GM19438 (cell line): ENCODE measurements at regions not wholly inside any gene's neighbourhood (a gene's known extent, or its start where the extent isn't known, plus 50 kb on each side); places are given as distances from the start of the nearest gene placed in this dataset.

Experiments used
- ATAC-seq: cut with Tn5 transposase; IDR thresholded peaks from one replicate; pipeline ENCODE4 v1.9.1; 2021; ENCODE audit warnings: low read depth; ENCODE audit not compliant: unreplicated experiment

DNA sequence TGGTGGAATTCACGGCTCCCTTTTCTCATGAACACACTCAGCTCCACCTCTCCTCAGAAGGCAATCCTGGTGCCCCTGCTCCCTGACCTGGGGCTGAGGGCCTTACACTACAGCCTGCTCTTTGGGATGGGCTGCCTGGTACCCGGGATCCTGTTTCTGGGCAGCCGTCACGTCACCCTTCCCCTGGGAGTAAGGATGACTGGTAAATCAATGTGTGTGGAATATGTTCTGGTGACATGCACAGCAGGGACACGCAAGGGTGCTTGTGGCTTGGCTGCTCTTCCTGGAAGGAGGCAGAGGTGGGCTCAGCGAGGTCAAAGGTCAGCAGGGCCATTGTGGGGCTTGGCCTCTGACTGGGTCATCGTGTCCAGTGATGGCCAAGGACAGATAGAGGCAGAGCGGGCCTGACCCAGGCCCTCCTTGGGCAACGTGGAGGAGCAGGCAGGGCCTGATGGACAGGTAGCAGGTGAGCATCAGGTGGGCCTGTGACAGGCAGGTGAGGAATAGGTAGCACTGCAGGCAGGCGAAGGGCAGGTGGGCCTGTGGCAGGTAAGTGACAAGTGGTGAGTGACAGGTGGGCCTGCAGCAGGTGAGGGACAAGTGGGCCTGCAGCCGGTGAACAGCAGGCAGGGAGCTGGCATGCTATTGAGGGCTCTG lies 399.4 kb upstream of the IRX4 start:
- ATAC-seq: no peak

DNA sequence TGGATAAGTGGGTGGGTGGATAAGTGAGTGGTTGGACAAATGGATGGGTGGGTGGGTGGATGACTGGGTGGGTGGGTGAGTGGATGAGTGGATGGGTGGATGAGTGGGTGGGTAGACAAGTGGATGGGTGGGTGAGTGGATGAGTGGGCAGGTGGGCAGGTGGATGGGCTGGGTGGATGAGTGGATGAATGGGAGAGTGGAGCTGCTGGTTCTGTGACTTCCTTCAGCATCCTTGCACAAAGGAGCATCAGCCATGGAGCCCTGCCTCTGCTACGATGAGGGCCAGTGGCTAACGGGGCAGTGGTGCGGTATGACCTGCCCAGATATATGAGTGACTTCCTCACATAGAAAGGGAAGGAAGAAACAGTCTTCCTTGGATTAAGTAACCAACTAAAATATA lies 398.7 kb upstream of the IRX4 start:
- no peak for ATAC-seq

DNA sequence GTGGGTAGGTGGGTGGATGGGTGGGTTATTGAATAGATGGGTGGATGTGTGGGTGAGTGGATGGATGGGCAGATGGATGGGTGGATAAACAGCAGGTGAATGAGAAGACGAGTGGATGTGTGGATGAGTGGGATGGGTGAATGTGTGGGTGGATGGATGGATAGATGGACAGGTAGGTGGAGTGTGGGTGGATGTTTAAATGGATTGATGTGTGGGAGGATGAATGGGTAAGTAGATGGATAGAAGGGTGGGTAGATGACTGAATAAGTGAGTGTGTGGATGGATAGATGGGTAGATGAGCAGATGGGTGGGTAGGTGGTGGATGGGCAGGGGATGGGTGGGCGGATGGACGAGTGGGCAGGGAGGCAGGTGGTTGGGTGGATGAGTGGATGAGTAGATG lies 397.6 kb upstream of the IRX4 start:
- no peak for ATAC-seq

DNA sequence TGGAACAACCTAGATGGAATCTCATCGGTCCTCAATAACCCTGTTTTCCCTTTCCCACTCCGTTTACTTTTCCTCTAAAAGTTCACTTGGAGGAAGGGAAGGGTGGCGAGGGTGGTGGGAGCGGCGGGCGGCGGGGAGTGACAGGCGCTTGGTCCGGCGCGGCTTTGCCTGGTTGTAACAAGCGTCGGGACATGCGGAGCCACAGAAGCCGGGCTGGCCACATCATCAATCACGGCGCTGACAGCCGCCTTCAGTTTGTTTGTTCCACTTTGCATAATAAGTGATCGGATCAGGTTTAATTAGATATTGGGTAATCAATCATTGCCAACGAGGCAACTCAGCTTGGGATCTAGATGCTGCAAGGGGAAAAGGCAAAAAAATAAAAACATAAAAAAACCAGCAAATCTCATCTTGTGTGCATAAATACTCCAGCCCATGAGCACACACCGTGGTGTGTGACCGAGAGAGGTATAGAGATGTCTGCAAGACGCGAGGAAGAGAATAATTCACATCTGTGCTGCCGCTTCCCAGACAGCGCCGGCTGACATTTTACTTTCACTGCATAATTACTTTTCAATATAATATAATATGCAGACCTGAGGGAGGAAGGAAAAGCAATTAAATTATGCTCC lies 396.2 kb upstream of the IRX4 start:
- ATAC-seq: no peak

DNA sequence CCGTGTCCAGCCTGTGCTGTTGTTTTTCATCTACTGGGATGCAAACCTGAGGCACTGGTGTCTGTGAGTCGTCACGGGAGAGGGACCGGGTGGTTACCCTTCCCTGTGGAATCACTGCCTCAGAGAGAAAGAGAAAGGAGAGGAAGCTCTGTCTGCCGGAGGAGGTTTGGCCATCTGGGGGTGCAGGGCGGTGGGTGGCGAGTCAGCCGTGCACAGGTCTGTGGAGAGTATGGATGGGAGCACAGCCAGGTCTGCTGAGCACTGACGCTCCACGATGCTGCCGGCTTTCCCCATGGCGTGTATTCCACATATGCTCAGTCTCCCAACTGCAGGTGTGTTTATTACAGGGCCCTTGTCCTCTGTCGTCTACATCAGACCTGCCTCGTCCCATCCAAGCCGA lies 395.2 kb upstream of the IRX4 start:
- no peak for ATAC-seq

DNA sequence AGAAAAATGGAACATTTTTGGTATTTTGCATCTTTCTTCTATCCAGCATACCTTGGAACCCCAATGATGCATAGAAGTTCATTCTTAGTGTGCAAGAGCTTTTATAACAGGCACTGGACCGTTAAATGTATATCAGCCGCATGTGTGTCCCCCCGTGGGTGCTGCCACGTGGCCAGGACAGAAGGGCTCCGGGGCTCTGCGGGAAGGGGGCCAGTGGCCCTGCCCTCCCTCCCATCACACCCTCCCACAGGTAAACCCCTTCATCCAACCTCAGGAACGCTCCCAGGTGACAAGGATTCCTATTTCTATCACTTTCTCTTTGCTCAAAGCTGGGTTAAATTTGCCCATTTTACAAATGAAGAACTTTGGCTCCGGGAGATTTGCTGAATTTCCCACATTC lies 393.4 kb upstream of the IRX4 start:
- ATAC-seq: no peak

DNA sequence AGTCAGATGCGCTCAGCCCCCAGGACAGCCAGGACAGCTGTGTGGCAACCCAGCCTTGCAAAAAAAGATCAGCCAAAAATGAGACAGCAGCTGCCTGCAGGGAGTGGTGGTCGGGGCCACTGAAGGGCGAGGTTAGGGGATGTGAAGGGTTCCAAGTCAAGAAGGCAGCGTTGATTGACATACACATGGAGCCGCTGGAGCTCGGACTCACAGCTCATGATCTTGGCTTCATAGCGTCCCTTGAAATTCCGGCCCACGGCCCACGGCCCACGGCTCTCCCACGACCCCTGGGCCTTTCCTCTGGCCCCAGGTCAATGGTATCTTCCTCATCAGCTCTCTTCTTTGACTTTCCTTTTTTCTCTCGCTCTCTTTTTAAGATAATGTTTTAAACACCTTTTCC lies 390.0 kb upstream of the IRX4 start:
- ATAC-seq: no peak

DNA sequence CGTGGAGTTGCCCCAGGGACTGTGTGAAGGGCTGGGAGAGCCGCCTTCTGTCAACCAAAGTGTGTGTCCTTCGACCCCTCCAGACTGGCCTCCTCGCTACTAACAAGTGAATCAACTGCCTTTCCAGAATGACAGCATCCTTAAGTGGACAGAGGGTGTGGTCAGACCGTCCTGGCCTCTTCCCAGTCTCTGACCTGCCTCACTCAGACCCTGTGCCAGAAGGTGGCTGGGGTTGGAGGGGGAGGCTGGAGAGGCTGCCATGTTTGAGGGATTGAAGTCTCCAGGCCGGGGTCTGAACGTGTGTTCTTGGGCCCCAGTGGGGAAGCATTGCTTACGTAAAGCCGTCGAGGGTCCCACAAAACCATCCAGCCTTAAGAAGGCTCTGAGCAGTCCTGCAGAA lies 389.3 kb upstream of the IRX4 start:
- no peak for ATAC-seq

DNA sequence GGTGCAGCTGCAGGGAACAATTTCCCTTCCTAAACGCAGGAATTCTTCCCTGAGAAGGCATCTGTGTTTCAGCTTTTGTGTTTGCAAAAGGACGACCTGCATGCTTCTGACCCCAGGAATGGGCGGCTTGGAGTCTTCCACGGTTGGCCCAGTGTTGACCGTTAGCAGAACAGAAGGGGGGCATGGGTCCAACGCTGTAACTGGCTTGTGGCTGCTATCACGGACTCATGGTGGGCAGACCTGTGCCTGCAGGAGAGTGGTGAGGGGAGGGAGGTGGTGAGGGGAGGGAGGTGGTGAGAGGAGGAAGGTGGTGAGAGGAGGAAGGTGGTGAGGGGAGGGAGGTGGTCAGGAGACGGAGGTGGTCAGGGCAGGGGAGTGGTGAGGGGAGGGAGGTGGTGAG lies 388.6 kb upstream of the IRX4 start:
- no peak for ATAC-seq

DNA sequence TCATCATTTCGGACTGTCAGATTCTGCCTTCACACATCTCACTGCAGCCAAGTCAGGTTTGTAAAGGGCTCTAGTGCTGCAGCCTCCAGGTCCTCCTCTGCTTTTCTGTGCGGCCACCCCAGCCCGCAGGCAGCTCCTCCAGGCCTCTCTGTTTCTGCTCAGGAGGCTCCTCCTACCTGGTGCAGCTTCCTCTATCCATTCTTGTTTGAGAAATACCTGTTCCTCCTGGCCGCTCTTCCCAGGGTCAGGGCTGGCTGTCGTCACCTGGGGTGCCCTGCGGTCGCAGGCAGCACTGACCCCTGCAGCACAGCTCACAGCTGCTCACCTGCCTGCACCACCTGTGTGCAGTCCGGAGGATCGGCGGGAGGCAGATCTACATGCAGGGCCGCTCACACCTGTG lies 387.7 kb upstream of the IRX4 start:
- no peak for ATAC-seq

DNA sequence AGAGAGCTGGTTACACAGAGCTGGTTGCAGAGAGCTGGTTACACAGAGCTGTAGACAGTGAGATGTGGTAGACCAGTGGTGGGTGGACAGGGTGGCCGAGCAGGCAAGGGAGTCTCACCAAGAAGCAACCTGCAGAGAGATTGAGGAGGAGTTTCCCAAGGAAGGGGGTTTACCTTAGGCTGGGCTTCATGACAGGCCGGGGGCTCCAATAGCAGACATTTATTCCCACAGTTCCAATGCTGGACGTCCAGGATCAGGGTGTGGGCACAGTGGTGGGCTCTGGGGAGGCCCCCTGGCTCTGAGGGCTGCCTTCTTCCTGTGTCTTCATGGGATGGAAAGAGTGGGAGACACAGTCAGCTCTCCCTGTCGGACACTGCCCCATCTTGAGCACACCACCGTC lies 386.9 kb upstream of the IRX4 start:
- ATAC-seq: no peak

DNA sequence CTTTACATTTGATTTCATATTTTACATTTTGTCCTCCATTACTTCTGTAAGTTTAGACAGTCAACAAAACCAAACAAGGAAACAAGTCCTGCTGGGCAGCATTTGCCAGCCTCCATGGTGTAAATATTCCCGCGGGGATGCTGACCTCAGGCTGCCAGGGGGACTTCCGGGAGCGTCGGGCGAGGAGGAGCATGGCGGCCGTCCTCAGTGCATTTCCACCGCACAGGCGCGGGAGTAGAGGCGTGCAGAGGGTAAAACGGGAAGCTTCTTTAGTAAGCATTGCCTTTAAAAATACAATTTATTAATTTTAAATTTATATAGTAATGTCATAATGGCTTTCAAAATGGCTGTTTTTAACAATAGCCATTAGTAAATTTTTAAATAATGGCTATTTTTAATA lies 385.3 kb upstream of the IRX4 start:
- ATAC-seq: no peak

DNA sequence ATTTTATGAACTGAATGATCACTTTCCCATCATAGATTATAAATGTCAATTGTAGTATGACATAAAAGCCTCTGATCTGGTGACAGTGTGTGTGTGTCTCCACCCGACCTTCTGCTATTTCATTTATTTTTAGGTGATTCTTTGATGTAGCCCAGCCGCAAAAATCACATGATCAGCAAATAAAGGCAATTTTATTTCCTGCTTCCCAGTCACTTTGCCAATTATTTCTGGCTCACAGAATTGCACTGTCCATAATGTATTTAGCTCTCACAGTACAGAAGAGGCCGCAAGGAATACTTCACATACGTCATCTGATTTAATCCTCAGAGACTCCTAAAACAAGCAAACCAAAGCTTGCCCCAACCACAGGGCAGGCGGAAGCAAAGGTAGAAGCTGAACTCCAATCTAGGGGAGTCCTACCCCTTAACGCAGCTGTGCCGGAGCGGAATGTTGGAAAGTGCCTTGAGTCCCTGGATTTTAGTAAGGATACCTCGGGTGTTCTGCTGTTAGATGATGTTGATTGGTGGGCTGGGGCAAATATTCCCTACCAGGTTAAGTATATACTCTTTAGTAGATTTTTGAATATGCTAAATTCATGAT lies 384.0 kb upstream of the IRX4 start:
- no peak for ATAC-seq

DNA sequence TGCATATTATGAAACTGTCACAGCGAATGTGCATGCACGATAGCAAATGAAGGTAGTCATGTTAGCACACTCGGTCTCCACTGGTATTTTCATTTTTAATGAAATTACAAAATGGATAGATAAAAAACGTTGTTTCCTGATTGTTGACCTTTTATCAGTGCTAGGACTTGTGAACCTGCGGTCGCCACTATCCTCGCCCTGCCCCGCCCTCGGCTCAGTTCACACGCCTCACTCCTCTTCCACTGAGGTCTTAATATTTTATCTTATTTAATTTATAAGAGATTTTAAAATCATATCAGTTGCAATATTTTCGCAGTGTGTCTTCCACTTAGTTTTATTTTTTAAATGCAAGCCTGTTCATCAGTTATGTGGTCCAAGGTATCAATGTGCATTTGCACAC lies 382.6 kb upstream of the IRX4 start:
- no peak for ATAC-seq

DNA sequence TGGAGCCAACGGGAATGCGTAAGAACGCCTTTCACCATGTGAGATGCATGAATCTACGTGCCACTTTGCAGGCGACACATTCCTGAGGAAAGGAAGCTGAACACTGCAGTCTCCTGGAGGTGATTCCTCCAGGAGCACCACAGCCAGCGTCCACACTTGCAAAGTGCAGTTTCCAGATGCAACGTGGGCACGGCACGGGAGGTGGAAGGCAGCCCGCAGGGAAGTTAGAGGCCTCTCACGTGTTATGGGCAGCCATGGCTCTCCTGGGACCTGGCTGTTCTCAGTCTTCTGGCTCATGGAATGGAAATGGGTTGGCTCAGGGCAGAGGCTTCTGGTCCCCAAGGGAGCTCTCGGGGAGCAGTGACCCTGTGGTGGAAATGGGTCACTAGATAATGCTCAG lies 381.0 kb upstream of the IRX4 start:
- no peak for ATAC-seq

DNA sequence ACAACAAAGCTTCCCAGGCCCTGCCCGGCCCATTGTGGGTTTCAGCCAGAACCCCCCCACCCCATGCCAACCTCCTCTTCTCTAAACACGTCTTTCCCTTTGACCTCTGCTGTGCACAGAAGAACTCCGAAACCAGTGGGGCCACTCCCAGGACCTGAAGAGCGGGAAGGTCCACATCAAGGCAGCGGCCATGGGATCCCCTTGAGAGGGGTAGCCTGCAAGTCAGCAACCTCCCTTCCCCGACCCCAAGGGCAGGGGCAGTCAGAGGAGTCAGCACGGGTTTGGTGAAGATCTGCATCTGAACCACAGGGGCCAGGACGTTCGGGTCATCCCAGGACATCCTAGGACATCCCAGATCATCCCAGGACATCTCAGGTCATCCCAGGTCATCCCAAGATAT lies 379.9 kb upstream of the IRX4 start:
- no peak for ATAC-seq

DNA sequence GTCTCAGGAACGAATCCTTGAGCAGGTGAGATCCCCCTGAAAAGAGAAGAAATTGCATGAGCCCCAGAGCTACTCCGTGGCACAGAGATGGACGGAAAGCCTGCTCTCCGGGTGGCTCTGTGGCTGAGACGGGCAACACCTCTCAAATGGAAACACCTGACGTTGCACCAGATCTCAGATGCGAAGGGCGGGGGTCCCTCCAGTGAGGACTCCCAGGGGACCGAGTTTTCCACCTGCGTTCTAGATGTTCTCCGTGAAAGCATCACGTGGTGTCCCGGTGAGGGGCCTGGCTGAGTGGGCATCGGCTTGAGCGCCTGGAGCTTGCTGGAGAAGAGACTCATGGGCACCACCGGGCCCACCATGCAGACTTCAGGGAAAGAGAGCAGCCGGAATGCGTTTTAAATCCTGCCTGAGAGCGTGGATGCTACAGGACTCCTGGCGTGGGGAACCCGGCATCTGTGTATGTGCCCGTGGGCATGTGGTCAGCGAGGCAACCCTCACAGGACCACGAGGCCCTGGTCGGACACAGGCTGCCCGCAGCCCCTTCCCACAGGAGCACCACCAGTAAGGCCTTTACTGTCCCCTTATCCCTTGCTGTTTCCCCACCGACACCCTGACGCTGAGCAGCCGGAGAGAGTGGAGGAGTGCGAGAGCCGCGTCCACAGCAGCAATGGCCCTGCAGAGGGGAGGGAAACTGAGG lies 378.4 kb upstream of the IRX4 start:
- no peak for ATAC-seq

DNA sequence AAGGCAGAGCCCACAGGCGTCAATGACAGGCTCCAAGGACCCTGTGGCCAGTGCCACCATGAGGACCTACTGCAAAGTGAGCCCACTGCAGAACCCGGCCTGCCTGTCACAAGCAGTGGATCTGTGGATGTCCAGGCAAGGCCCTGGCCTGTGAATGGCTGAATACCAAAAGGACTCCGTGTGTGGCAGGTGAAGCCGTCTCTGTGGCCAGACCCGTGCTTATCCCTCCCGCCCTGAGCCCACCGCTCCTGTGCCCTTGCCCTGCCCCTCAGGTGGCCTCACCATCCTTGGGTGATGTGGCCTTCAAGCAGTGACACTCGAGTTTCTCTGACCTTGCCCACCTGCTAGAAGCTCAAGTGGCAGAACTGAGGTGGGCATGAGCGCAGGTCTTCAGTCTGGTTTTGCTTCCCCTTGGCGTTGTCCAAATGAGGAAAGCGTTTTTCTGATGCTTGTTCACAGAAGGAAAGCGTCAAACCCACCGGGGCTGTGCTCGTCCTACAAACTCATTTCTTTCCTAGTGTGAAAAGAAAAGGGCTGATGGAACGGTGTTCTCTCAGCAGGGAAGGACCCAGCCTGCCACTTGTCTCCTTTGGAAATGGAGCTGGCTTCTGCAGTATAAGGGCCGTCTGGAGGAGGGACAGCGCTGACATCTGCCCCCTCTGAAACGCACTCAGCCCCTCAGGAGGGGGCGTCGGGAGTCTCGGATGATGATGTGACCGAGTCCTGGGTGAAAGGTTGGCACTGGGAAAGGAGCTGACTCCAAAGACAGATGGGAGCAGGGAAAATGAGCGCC lies 377.7 kb upstream of the IRX4 start:
- no peak for ATAC-seq

DNA sequence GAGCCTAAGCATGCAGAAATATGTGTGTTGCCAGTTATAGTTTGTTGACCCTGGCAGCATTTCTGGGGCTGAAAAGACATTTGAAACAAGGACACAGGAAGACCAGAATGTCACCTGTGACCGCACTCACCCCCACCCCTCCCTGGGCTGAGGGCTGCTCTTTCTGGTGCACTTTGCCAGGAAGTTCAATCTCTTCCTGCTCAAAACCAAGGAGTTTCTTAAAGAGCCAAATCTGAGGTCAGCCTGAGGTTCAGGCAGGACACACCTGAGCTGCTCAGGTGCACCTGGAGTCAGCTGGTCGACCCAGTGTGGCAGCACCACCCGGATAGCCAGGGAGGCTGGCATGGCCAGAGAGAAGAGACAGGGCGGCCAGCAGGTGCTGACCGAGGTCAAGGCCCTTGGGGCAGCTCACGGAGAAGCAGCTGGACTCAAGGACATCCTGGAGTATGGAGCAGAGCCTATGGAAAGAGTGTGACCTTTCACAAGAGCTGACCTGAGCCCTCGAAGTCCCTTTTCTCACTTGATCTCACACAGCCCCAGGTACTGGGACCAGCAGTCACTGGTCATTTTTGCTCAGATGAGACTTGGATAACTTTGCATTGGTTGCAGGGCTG lies 376.9 kb upstream of the IRX4 start:
- no peak for ATAC-seq

DNA sequence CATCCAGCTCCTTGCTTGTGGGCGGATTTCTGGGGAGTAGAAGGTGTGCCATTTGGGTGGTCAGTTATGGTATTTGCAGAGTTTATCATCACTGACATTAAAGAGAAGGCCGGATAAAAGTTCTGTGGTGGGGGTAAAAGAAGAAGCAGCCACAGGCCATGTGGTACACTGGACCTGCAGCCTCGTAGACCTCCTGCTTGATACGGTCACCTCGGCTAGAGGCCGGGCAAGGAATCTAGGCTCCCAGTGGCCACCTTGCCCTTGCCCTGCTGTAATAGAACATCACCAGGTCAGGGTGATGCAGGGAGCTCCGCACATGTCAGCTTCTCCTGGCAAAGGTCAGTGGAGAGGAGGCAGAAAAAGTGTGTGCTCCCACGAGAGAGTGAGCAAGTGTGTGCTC lies 376.1 kb upstream of the IRX4 start:
- no peak for ATAC-seq
